GM18505 (cell line): ENCODE measurements at regions not wholly inside any gene's neighbourhood (a gene's known extent, or its start where the extent isn't known, plus 50 kb on each side); places are given as distances from the start of the nearest gene placed in this dataset.

Experiments used
- ATAC-seq: cut with Tn5 transposase; IDR thresholded peaks from one replicate; pipeline ENCODE4 v1.9.1; 2021; ENCODE audit not compliant: unreplicated experiment
- POLR2A ChIP-seq: IDR thresholded peaks from 4 replicates; pipeline ENCODE4 v1.6.1; 2011; ENCODE audit warnings: borderline replicate concordance; ENCODE audit not compliant: insufficient read depth, insufficient read length; ENCODE audit errors: extremely low read depth

DNA sequence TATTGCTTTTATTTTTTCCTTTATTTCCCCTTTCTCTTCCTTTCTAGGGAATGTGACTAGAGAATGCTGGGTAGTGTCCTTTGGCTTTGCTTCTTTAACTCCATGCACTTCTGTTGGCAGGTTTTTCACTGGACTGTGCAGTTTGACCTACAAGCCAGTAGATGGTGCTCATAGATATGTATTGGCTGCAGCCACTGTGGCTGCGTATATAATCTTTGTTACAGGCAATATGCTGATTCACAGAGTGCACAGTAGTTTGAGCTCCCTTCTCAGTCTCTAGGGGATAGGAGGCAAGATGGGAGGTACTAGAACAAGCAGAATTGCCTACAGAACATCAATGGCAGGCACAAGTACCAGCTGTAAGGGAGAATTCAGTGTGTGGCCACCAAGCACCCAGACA, 503.5 kb downstream of the LRFN5 start:
- peak; percentile 81 for ATAC-seq
- TF ChIP-seq POLR2A: no peak

DNA sequence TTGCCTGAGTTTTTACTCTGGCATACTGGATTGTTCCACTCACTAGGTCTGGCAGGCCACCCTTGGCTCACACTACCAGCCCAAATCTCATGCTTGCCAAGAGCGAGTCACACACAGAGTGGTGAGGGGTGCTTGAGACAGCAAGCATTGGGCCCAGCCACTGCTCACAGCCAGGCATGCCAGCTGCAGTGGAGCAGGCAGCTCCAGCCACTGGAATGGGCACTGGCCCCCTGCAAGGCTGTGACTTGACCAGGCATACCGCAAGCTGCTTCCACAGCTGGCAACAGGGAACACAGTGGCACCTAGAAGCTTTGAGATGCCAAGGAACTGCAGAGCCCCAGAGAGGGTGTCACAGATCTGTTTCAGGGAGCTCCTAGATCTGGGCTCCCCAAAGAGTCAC, 488.5 kb downstream of the LRFN5 start:
- no peak for ATAC-seq
- no peak for TF ChIP-seq POLR2A

DNA sequence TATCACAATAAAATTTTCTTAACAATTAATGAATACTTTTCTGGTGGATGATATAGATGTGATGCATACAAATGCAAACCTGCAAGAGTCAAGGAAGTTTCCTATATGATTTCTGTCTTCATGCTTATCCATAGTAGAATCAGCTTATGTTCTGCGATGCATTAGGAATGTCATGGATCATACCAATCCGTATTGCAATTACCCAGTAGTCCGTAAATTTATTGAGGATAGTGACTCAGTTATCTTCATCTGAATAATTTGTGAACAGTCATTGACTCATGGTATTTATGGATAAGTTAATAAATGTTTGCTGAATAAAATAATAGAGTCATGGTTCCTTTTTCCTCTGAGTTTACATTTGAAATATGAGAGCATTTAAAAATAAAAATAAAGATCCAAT, 483.4 kb downstream of the LRFN5 start:
- ATAC-seq: no peak
- TF ChIP-seq POLR2A: no peak

DNA sequence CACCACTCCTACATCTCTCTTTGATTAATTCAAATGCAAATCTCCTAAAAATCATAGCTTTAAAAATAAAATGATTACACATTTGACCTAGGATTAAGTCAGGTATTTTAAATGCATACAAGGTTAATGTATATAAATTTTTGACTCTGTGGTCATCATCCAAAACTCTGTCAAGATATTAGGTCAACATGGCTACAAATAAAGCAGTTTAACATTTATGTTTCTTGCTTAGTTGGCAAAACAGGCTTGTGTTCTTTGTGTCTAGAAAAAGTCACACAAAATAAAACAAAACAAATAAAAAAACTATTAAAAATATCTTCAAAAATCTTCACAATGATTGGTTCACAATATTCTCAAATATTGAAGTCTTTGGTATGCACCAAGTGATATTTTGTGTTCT, 473.2 kb downstream of the LRFN5 start:
- no peak for ATAC-seq
- TF ChIP-seq POLR2A: no peak

DNA sequence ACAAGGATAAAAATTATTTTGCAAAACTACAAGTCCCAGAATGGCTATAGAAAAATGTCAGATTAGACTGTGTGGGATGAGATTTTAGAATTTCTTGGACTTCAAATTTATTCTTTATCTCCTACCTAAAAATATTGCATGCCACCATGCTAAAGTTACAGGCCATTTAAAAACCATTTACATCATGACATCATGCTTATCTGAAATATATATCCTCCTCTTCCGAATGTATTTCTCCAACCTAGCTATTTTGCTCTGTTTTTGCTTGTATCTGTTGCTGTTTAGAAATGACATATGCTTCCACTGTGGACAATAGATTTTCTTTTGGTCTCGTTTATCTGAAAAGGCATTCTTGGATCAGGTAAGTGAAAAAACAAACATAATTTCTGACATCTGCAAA, 471.7 kb downstream of the LRFN5 start:
- ATAC-seq: no peak
- TF ChIP-seq POLR2A: no peak

DNA sequence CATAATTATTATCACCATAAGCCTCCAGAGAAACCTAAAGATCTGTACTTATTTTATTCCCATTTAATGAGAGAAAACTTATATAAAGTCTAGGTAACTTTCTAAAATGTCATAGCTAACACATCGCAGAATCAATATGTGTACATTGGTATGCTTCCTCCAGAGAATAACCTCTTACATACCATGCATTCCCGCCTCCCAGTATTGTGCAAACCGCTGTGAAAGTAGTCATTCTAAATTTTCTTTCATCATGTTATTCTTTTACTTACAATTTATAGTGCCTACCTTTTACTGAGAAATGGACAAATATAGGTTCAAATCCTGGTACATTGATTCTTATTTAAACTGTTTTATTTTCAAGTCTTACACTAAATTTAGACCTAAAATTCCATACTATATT, 463.4 kb downstream of the LRFN5 start:
- TF ChIP-seq POLR2A: no peak
- ATAC-seq: no peak

DNA sequence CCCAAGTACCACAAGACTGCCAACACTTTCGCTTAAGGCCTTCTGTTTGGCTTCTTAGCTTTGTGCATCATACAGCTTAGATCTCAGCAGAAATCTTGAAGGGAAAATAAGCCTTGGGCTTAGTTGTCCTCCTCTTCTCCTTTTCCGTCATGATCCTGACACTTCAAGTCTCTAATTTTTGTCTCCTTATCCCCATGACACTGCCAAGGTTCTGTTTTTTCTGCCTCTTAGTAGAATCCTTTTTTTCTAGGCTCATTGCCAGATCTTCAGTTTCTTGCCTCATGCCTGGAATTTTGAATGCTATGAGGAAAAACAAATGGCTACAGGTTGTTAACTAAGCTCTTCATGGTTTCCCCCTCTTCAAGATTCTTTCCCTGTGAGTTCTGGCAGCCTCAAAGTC, 450.4 kb downstream of the LRFN5 start:
- no peak for TF ChIP-seq POLR2A
- ATAC-seq: no peak

DNA sequence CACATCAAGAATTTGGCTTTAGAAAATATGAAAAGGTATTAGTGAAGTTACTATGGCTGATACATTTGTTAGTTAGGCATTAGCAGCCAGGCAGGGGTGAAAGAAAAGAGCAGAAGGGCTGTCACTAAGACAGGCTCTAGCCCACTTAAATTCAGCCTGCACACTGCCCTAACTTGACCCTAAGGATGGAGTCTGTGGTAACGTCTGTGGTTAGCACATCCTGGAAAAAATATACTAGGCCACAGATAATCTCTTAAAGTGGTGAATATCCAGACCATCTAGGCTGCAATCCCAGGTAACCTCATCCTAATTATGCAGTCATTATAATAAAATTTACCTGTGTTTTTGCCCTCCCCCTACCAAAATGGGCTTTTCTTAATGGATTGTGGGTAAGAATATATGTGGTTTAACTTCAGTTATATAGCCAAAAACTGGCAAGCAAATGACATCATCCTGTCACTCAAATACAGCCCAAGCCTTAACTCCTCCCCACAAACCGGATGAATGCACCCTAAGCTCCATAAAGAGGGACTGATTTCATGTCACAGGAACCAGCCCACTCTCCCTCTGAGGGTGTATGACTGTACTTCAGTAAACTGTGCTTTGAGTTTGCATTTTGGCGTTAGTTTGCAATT, 440.9 kb downstream of the LRFN5 start:
- no peak for TF ChIP-seq POLR2A
- ATAC-seq: no peak

DNA sequence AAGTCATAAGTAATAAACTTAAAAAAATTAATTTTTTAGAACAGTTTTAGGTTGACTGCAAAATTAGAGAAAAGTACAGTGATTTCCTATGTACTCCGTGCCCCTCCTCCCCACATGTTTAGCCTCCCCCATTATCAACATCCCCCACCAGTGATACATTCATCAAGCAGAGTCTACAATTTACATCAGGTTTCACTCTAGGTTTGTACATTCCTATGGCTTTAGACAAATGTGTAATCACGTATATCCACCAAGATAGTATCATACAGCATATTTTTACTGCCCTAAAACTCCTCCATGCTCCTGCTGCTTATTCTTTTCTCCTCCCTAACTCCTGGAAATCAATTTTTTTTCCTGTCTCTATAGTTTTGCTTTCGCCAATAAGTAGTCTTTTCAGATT, 438.7 kb downstream of the LRFN5 start:
- TF ChIP-seq POLR2A: no peak
- no peak for ATAC-seq

DNA sequence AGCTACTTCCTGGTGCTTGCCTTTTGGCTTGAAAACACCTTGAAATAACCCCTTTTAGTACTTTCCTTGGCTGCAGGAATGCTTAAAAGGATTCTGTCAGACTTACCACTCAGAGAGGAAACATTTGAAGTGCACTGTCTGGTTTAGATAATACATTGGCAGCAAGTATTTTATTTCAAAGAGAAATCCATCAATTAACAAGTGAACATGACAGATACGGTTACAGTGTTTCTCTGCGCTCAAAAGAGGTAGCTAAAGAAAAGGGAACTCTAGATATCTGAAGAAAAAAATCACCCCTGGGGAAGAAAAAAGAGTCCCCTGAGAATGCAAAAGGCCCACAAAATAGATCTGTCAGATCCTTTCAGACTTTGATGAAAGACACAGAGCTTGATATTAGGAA, 421.9 kb downstream of the LRFN5 start:
- no peak for ATAC-seq
- TF ChIP-seq POLR2A: no peak

DNA sequence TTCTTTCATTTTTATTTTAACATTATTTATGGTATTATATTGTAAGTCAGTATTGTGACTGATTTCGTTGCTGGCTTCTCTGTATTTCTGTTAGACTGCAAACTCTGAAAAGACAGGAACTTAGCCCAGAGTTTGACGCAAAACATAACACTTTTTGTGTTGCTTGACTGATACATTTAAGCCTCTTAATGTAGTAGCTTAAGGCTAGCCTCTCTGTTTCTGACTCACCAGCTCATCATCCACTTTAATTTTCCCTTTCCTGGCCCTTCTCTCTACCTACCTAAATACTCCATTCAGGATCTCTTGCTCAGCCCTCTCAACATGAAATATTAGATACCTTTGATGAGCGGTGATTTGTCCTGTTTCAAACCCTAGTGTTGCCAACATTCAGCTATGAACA, 420.6 kb downstream of the LRFN5 start:
- no peak for ATAC-seq
- no peak for TF ChIP-seq POLR2A

DNA sequence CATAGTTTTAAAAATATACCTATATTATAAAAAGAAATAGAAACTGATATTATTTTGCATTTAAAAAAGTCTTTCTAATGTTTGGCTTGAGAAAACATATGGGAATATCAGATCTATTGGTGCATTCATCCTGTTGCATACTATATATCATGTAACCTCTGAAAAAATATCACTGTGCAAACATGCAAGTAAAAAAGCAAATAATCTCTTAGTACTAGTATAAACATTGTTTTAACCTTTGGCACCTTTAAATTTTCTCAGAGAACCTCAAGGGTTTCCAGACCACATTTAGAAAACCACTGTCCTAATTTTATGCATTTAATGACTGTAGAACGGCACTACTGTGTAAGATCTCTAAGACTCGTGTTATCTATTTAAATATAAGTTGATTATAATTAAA, 416.8 kb downstream of the LRFN5 start:
- ATAC-seq: no peak
- TF ChIP-seq POLR2A: no peak

DNA sequence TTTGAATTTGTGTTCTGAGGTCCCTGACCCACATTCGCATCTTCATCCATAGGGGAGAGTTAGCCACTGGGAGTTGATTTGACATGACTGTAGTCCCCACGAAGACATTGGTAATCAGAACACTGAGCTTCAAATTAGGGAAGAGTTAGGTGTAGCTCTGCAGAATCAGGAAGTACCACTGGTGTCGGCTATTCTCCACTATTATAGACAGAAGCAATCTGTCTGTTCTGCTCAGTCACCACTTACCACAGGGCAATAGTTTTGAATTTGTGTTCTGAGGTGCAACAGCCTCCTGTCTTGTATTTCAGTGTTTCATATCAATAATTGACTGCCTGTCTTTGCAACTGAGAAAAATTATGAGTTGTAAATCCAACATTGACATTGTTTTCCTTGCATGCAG, 407.6 kb downstream of the LRFN5 start:
- no peak for ATAC-seq
- no peak for TF ChIP-seq POLR2A

DNA sequence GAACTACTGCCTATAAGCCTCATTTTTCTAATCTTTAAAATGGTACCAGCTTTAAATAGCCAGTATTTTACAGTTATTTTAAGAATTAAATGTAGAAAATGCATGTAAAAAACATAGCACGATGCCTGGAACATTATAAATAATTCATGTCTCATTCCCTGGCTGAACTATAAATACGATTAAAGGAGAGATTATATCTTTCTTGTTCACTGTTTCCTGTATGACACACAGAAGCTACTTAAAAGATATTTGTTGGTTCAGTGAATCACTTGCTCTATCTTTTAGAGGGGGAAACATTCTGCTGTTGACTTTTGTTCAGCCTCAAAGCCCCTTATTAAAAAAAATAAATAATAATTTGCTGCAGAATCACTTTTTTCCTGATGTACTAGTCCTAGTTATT, 406.9 kb downstream of the LRFN5 start:
- no peak for TF ChIP-seq POLR2A
- no peak for ATAC-seq

DNA sequence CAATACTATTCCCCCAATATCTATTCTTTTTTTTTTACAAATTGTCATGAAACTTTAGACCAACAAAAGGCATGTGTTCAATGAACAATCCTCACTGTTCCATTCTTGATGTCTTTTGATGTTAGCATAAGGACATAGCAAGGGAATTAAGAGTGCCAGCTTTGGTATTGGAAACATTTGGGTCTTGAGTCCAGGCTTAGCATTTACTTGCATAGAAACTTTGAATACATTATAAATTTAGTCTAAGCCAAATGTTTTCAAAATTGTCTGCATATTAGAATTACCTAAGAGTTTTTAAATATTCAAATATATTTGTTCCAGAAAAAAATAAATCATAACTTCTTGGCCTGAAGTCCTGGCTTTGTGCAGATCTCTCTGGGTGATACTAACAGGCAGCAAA, 406.5 kb downstream of the LRFN5 start:
- TF ChIP-seq POLR2A: no peak
- ATAC-seq: no peak
